TTC549 (cell line): ENCODE measurements at regions not wholly inside any gene's neighbourhood (a gene's known extent, or its start where the extent isn't known, plus 50 kb on each side); places are given as distances from the start of the nearest gene placed in this dataset.

Experiments used
- FAIRE-seq: peaks from 2 replicates; lab custom pipeline; 2012; peaks lifted over from hg19 to GRCh38; lab: Jason Lieb, UNC

GRCh38 chr6:142682985-142683384, 262.0 kb downstream of the HIVEP2 start:
- FAIRE-seq = no peak

GRCh38 chr6:142683714-142684141, 261.2 kb downstream of the HIVEP2 start:
- no peak for FAIRE-seq

DNA sequence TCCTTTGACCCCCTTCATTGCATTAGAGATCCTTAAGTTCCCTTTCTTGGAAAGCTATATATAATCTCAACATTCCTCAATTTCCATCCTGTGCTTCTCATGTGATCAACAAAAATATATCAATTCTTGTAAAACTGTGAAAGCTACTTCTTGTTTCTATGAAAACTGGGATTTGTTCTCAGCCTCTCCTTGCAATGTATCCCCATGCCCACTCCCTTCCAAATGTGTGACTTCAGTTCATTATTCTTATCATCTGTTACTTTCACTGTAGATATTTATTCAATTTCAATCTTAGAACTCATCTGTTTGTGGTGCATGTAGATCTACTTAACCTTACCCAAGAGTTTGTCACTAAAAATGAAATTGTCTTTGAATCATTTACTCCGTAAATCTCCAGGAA, 260.6 kb downstream of the HIVEP2 start:
- no peak for FAIRE-seq

GRCh38 chr6:142685852-142686506, 259.0 kb downstream of the HIVEP2 start:
- FAIRE-seq = no peak

- no peak for FAIRE-seq
These were observed 258.5 kb downstream of the HIVEP2 start for GRCh38 chr6:142686507-142686887.

DNA sequence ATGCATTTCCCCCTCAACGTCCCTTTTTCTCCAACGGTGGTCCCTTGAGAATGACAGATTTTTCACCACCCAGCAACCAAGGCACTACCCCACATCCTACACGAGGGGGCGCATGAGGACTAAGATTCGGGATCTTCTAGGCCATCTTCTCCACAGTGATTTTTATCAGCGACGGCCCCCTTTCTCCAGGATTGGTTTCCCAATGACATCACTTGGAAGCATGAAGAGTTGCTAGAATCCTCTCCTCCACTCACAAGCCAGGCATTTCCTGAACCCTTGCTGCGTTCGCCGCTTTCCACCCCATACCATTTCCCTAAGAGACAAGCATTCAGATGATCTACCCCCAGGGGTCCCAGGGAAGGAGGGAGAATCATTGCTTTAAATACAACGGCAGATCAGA, 252.0 kb downstream of the HIVEP2 start:
- no peak for FAIRE-seq

GRCh38 chr6:142693441-142693840, 251.5 kb downstream of the HIVEP2 start:
- no peak for FAIRE-seq

- FAIRE-seq = no peak
These were observed 250.9 kb downstream of the HIVEP2 start for GRCh38 chr6:142694054-142694453.

GRCh38 chr6:142695016-142695415, 250.0 kb downstream of the HIVEP2 start:
- FAIRE-seq = no peak

DNA sequence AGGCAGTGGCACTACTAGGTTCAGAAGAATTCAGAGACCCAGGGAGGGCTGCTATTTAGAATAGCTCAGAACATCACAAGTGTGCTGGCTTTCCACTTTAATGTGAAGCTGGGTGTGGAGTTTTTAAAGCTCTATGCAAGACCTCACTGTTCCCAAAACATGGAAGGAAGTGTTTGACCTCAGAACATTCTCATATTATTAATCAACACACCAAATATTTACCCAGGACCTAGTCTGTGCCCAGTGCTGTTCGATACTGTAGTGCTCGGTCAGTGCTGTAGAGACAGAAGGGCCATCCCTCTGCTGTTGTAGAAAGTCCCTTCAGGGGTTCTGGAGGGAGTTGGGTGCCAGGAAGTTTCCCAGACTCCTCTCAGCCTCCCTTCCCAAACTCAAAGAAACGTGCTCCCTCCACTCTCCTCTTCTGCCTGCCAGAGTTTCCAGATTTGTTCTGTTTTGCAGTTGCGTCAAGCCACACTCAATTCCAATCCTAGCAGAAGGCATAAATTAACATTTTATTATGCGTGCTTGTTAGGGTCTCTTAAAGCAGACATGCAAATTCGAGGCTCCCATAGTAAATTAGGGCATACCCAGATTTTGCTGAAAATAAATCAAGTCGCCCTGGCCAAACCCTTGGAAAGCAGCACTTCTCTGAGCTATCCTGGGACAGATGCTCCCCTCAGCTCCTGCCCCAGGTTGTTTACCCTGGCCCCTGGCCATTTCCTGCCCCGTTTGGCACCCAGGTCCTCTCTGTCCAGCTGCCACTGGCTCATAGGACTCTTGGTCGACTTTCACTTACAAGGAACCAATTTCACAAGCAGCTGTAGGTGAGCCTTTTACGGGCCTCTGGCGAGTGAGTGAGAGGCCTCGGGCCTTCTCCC, 248.6 kb downstream of the HIVEP2 start:
- no peak for FAIRE-seq

DNA sequence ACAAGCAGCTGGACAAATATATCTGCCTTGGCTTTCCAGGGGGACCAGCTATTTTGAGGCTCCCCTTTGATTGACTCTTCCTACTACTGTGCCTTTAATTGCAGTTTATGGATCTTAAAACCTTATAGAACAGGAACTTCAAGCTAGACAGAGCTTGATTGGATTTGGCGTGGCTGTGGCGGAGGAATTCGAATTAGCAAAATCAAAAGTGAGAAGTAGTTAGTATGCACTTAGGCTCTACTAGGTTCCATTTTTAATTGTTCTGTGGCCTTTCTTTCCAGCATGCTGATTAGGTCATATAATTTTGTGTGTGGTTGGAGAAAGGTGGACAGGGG, 248.0 kb downstream of the HIVEP2 start:
- FAIRE-seq = no peak

GRCh38 chr6:142697922-142698321, 247.1 kb downstream of the HIVEP2 start:
- FAIRE-seq = no peak

DNA sequence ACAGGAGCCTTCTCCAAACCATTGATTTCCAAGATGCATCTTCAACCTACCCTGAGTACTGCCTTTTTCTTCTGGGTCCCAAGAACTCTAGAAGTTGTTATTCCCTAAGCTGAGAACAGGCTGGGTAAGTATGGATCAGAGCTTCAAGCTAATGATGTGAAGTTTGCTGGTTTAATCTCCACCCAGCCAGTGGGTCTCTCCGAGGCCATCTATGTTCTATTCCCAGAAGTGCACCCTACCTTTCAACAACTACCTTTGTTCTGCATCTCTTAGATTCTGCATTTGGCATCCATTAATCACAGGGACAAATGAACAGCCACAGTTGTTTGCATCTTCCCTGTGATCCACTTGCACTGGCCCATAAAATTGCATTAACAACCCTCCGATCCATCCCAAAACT, 246.2 kb downstream of the HIVEP2 start:
- no peak for FAIRE-seq

GRCh38 chr6:142699391-142699790, 245.6 kb downstream of the HIVEP2 start:
- FAIRE-seq = no peak

GRCh38 chr6:142700032-142700431, 244.9 kb downstream of the HIVEP2 start:
- FAIRE-seq = no peak

- no peak for FAIRE-seq
These were observed 244.2 kb downstream of the HIVEP2 start for GRCh38 chr6:142700671-142701312.
